Stimulated activated effector memory CD8-positive, alpha-beta T cell treated with anti-CD3 and anti-CD28 coated beads, Interleukin-12 subunit alpha, Interleukin-12 subunit beta, amount 100 ng/mL, for 72 hours (primary cell): ENCODE measurements at regions not wholly inside any gene's neighbourhood (a gene's known extent, or its start where the extent isn't known, plus 50 kb on each side); places are given as distances from the start of the nearest gene placed in this dataset.
A peak's percentile ranks its signal among the peaks of the same experiment; 100 is the strongest.

Source experiments
- ATAC-seq: fragments of 150-1000 bp; cut with Tn5 transposase; 2 replicates; pipeline ENCODE4 v1.10.0; 2021
- DNase-seq, 2 donors: peaks; one replicate each; pipeline ENCODE4 v3.0.0; 2021 to 2022; ENCODE audit warnings: low spot score in 2 of 2
- H3K27ac Mint-ChIP-seq: one replicate; pipeline ENCODE4 v1.8.0; 2022; ENCODE audit warnings: mild to moderate bottlenecking, mixed read lengths
- H3K36me3 Mint-ChIP-seq: one replicate; pipeline ENCODE4 v1.8.0; 2022; ENCODE audit warnings: mild to moderate bottlenecking, mixed read lengths
- H3K4me1 Mint-ChIP-seq: one replicate; pipeline ENCODE4 v1.8.0; 2022; ENCODE audit warnings: mixed read lengths
- H3K4me3 Mint-ChIP-seq: one replicate; pipeline ENCODE4 v1.8.0; 2022; ENCODE audit warnings: mild to moderate bottlenecking, mixed read lengths
- H3K9me3 Mint-ChIP-seq: one replicate; pipeline ENCODE4 v1.8.0; 2022; ENCODE audit warnings: mixed read lengths

DNA sequence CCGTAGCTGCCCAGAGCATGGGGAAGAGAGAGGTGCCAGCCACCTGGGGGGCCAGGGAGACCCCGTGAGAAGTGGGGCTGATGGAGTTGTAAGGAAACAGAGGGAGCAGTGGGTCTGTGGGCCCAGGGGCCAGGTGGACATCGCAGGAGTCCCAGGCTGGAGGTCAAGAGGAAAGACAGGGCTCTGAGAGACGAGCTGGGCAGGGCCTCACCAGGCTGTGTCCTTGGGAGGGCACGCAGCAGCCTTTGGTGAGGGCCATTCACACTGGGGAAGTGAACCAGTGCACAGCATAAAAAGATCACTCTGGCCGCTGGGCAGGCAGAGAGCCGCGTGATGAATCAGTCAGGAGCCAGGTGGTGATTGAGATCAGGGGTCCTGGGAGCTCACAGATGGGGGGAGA is 73.9 kb upstream of the FOXQ1 start:
- H3K36me3 Mint-ChIP-seq, result no peaks in the 10 kb centered on the region
- no peaks in the 10 kb centered on the region for H3K9me3 Mint-ChIP-seq
- DNase-seq, result no peak
- no peak overlapping the region for H3K27ac Mint-ChIP-seq
- ATAC-seq, result no peak
- no peaks in the 10 kb centered on the region for H3K4me1 Mint-ChIP-seq
- no peak overlapping the region for H3K4me3 Mint-ChIP-seq

DNA sequence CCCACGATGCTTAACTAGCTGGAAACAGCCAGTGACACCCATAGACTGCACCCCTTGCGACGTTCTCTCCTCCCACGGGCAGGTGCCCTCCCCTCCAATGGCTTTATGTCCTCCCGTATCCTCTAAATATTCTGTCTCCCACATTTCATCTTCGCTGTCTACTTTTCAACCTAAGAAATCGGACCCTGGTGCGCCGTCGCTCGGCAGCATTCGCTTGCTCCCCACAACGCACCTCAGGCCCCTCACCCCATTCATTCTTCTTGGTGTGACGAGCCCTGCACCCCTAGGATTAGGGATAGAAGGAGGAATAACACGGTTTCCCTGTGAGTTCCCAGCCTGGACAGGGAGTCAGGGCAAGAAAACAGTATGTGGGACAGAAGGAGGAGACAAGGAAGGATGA is 74.3 kb upstream of the FOXQ1 start:
- H3K4me3 Mint-ChIP-seq, result no peak overlapping the region
- H3K9me3 Mint-ChIP-seq, result no peaks in the 10 kb centered on the region
- DNase-seq, result no peak

DNA sequence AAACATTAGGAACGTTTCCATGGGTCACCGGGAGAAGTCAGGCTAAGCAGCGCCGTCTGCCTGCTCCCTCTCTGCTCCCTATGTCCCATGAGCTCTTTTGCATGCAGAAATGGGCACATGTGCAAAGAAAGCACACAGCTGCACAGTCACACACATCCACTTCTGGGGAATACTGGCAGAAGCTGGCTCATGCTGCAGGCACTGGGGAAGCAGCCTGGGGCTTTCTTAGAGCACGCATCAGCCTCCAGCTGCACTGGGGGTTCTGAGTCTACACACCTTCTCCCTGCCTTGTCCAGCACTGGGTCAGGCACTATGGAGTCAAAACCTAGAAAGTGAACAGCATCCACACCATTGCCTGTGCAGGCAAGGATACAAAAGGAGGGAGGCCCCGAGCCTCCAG is 76.1 kb upstream of the FOXQ1 start:
- no peaks in the 10 kb centered on the region for H3K9me3 Mint-ChIP-seq
- peak; percentile 11 for ATAC-seq
- no peak for DNase-seq
- no peaks in the 10 kb centered on the region for H3K4me1 Mint-ChIP-seq
- no peak overlapping the region for H3K27ac Mint-ChIP-seq
- no peak overlapping the region for H3K4me3 Mint-ChIP-seq
- H3K36me3 Mint-ChIP-seq, result no peaks in the 10 kb centered on the region

More for the DNA sequence above, 74.3 kb upstream of the FOXQ1 start:
- ATAC-seq, result no peak
- H3K4me1 Mint-ChIP-seq, result no peaks in the 10 kb centered on the region
- no peak overlapping the region for H3K27ac Mint-ChIP-seq
- H3K36me3 Mint-ChIP-seq, result no peaks in the 10 kb centered on the region

DNA sequence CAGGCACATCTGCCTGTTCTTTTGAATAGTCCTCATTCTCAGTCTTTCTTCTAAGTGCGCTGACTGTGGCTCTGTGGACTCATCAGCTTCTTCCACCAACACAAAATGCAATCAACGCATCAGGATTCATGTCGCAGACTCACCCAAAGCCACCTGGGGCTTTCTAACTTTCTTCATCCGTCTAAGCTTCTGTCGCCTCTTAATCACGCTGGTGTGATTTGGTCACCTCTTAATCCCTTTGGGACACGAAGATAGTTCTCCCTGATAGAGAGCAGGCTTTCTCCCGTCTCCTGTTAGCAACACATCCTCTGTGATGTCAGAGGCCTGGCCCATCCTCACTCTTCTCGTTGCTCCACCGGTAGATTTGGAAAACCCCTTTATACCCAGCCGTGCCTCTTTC is 78.0 kb upstream of the FOXQ1 start:
- ATAC-seq (no peak), DNase-seq (no peak)
- Mint-ChIP-seq H3K27ac (no peak overlapping the region), H3K9me3 (no peaks in the 10 kb centered on the region), H3K36me3 (no peaks in the 10 kb centered on the region), H3K4me1 (no peaks in the 10 kb centered on the region), H3K4me3 (no peak overlapping the region)

DNA sequence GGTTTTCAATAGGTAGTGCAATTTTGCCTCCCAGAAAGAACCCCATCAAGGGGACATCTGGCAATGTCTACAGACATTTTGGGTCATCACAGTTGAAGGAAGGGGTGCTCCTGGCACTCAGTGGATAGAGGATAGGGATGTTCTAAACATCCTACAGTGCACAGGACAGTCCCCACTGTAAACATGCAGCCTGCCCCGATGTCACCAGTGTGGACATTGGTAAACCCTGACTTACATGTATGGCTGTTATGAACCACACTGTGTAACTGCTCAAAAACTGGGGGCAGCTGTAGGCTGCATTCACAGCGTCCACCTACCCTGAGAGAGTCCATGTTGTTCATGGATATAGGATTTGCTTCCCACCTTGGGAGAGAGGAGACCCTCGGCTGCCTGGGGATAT is 79.3 kb upstream of the FOXQ1 start:
- DNase-seq (no peak), ATAC-seq (peak; percentile 27)
- Mint-ChIP-seq H3K4me3 (no peak overlapping the region), H3K4me1 (no peaks in the 10 kb centered on the region), H3K9me3 (no peaks in the 10 kb centered on the region), H3K36me3 (no peaks in the 10 kb centered on the region), H3K27ac (no peak overlapping the region)

DNA sequence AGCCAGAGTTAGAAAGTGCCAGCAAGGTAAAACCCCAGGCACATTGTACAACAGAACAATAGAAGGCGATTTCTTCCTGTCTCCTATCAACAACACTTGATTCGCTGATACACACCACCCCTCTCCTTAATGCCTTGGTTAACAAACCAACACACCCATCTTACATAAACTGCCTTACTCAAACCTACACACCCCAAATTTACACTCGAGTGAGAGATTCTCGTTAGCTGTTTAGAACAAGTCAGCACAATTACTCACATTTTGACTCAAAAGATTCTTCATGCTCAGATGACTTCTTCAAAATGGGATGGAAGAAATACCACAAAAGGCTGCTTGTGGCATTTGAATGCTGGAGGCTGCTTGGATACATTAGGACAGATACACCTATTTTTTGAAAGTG is 80.0 kb upstream of the FOXQ1 start:
- Mint-ChIP-seq H3K27ac (no peak overlapping the region), H3K4me3 (no peak overlapping the region), H3K9me3 (no peaks in the 10 kb centered on the region), H3K36me3 (no peaks in the 10 kb centered on the region), H3K4me1 (no peaks in the 10 kb centered on the region)
- ATAC-seq (no peak), DNase-seq (no peak)

DNA sequence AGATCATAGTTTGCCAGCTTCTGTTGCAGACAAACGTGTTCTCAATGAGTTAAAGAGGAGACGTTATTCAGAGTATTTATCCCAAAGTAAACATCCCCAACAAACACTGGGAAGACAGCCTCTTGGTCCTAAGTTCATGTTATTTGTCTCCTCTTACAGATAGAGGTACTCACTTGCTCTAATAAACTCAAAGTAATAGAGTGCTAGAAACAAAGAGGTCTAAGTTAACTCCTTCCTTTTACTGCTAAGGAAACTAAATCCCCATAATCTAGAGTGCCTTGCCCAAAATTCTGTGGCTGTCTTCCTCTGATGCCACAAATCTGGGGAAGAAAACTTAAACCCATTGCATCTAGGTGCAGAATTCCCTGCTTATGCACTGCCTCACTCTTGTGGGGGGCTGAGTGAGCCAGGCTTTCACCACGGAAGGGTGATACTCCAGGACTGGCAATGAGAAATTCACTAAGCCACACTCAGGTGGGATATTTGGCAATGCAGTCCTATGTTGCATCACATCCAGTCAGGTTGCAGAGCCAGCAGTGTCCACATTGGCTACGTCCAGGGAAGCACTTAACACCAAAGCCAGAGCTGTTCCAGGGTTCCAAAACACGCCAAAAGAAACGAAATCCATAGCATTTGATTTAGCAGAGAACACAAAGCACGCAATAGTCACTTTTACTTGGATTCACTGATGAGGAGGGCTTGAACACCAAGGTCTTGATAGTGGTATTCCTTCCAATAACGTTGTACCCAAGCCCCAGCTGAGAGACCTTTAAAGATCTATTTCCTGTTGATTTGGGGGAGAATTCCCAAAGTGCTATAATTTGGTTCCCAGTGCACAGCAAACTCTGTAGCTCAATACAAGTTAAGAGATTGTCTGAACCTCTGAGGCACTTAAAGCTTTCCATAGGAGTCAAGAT is 81.0 kb upstream of the FOXQ1 start:
- H3K4me1 Mint-ChIP-seq, result no peaks in the 10 kb centered on the region
- ATAC-seq, result no peak
- H3K9me3 Mint-ChIP-seq, result no peaks in the 10 kb centered on the region
- no peak overlapping the region for H3K27ac Mint-ChIP-seq
- no peaks in the 10 kb centered on the region for H3K36me3 Mint-ChIP-seq
- DNase-seq, result no peak
- H3K4me3 Mint-ChIP-seq, result no peak overlapping the region

DNA sequence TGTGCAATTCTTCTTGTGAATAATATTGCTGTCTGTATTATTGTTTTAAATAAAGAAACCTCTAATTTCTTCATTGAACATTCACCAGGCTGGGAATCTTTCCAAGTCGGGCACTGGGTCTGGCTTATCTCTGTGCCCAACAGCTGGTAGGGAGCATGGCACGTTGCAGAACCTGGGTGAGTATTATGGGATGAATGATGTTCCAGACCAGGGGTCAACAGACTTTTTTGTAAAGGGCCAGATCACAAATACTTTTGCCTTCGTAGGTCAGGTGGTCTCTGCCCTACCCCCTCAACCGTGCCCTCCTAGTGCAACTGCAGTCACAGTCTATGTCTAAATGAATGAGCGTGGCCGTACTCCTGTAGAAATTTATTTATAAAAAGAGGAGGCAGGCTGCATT is 81.6 kb upstream of the FOXQ1 start:
- H3K4me1 Mint-ChIP-seq, result no peaks in the 10 kb centered on the region
- no peak overlapping the region for H3K4me3 Mint-ChIP-seq
- H3K36me3 Mint-ChIP-seq, result no peaks in the 10 kb centered on the region
- DNase-seq (no peak), ATAC-seq (no peak)
- H3K27ac Mint-ChIP-seq, result no peak overlapping the region
- H3K9me3 Mint-ChIP-seq, result no peaks in the 10 kb centered on the region

DNA sequence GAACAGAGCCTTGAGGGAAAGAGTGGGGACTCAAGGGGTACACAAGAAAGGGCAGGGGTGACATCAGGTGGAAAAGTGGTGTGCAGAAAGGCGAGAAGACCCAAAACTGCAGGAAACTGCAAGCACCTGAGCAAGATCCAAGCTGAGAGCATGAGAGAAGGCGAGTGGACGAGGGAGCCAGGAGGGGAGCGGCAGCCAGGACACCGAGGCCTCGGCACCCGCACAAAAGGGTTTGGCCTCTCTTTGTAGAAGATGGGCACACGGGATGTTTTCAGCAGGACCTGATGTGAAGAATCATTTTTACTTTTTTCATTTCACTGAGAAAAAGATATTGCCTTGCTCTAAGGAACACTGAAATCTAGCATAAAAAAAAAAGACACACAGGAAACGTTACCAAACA is 82.1 kb upstream of the FOXQ1 start:
- Mint-ChIP-seq H3K27ac (no peak overlapping the region), H3K9me3 (no peaks in the 10 kb centered on the region), H3K4me1 (no peaks in the 10 kb centered on the region), H3K36me3 (no peaks in the 10 kb centered on the region), H3K4me3 (no peak overlapping the region)
- ATAC-seq (no peak), DNase-seq (no peak)

DNA sequence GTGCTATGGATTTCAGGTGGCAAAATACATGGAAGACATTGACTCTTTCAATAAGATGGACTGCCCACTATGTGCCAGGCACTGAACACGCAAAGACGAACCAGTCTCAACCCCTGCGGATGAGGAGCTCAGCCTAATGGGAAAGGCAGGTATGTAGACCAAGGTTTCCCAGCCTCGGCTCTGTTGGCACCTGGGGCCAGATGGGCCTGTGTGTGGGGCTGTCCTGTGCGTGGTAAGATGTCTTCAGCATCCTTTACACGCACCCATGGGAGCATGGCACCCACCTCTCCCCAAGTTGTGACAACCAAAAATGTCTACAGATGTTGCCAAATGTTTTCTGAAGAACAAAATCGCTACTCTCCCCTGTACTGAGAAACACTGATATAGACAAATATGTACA is 82.6 kb upstream of the FOXQ1 start:
- Mint-ChIP-seq H3K27ac (no peak overlapping the region), H3K4me1 (no peaks in the 10 kb centered on the region), H3K36me3 (no peaks in the 10 kb centered on the region), H3K9me3 (no peaks in the 10 kb centered on the region), H3K4me3 (no peak overlapping the region)
- ATAC-seq (no peak), DNase-seq (no peak)

DNA sequence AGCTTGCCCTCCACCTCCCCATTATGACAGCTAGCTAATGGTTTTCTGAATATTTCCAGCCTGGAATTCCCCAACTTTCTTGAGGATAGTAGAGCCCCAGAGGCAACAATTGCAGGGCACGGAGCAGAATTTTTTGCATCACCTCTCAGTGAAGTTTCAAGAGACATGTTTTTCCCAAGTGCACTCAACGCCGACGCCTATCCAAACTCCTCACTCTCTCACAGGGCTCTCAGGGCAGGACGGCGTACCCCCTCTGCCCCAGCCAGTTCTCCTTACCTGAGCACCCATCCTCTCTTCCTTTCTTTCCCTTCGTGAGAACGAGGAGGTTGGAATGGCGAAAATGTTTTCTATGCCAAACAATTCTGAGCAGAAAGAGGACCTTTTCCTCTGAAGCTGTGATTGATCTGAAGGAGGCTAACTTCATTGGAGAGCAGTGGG is 83.1 kb upstream of the FOXQ1 start:
- Mint-ChIP-seq H3K9me3 (no peaks in the 10 kb centered on the region), H3K36me3 (no peaks in the 10 kb centered on the region), H3K4me3 (no peak overlapping the region), H3K4me1 (no peaks in the 10 kb centered on the region), H3K27ac (no peak overlapping the region)
- DNase-seq, result no peak
- no peak for ATAC-seq

DNA sequence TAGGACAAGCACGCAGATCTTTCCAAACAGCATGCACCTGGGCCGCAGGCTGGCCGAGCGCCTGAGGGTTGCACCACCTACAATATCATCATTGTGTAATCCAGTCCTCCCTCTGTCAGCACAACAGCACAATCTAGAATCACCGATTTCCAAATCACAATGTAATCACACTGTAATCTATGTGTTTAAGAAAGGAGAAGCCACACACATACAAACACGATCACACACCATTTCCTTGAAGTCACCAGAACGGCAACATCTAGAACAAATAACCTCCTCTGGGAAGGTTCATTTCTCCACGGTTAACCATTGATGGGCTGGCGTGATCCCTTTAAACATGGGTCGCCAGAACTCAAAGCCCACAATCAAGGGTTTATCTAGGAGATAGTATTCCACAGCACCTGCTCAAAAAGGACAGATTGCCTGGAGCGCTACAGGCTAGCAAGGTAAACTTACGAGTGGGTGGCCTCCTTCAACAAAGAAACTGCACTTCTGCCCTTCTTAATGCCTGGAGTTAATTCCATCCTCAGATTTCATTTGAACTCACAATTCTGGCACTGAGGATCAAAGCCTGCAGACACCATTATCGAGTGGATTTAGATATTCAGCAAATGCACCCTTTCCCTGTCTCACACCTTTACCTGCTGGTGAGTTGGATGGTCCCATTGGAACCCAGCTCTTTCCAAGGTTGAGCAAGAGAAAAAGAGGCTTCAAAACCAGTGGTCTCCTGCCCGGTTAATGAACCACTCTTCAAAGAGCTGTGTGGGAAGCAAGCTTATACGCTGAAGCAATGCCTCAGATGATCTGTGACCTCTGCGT is 83.8 kb upstream of the FOXQ1 start:
- Mint-ChIP-seq H3K36me3 (no peaks in the 10 kb centered on the region), H3K4me1 (no peaks in the 10 kb centered on the region), H3K9me3 (no peaks in the 10 kb centered on the region), H3K4me3 (no peak overlapping the region), H3K27ac (no peak overlapping the region)
- DNase-seq (no peak), ATAC-seq (no peak)

DNA sequence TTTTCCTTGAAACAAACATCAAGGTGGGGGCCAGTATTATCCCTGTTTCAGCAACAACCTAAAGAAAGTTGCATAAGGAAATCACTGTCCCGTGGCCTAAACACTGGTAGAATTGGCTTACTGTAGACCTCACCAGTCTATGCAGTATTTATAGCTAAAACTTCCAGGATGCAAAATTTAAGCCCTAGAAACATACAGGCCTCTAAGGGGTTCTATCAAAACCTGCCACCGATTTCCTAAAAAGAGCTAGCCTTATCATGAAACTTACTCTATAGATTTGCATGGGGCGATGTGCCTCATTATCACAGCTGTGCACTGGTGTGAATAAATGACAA is 84.3 kb upstream of the FOXQ1 start:
- no peaks in the 10 kb centered on the region for H3K9me3 Mint-ChIP-seq
- H3K27ac Mint-ChIP-seq, result no peak overlapping the region
- DNase-seq, result no peak
- H3K4me1 Mint-ChIP-seq, result no peaks in the 10 kb centered on the region
- no peak overlapping the region for H3K4me3 Mint-ChIP-seq
- H3K36me3 Mint-ChIP-seq, result no peaks in the 10 kb centered on the region
- no peak for ATAC-seq

DNA sequence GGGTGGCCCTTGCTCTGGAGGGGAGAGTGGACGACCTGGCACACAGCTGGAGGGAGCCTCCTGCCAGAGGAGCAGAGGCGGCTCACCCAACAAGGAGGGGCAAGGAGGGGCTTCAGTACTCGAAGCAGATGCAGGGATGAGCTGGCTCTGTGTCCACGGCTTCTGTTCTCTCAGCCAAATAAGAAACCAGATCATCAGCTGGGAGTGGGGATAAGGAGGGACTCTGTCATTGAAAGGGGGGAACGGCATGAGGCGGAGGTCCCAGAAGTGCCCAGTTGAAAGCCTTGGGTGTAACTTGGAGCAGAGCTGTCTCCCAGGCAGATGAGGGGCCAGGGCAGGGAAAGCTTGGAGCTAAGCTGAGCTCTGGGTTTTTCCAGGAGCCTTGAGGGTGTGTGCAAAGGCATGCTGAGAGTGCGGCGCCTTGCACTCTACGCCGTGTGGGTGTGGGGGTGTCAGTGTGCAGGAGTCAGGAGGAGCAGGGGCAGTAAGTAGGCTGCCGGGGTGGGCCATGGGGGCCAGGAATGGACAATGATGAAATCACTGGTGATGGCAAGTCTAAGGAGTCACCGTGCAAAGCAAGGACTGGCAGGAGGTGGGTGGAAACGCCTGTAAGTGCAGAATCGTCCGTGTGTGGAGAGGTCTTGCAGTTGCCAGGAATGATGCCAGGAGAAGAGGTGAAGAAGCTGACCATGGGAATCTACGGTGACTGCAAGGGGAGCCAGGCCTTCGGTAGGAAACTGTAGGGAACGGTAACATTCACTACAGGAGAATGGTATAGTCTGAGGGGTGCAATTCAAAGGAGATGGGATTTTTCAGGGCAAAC is 85.4 kb upstream of the FOXQ1 start:
- Mint-ChIP-seq H3K27ac (no peak overlapping the region), H3K4me1 (no peaks in the 10 kb centered on the region), H3K36me3 (no peaks in the 10 kb centered on the region), H3K4me3 (no peak overlapping the region), H3K9me3 (no peaks in the 10 kb centered on the region)
- DNase-seq, result no peak
- ATAC-seq, result no peak

DNA sequence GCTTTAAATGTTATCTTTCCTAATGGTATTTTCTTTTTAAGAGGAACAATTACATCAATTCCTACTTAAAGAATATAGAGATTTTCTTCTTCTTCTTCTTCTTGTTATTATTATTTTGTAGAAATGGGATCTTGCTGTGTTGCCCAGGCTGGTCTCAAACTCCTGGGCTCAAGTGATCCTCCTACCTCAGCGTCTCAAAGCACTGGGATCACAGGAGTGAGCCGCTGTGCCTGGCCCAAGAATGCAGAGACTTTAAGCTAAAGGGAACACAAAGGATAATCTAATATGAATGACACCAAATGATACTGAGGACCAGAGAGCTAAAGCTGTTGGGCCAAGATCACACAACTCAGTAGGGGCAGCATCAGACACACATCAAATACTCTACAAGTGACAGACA is 87.4 kb upstream of the FOXQ1 start:
- H3K4me3 Mint-ChIP-seq, result no peak overlapping the region
- ATAC-seq (no peak), DNase-seq (no peak)
- H3K36me3 Mint-ChIP-seq, result no peaks in the 10 kb centered on the region
- no peaks in the 10 kb centered on the region for H3K9me3 Mint-ChIP-seq
- no peak overlapping the region for H3K27ac Mint-ChIP-seq
- H3K4me1 Mint-ChIP-seq, result no peaks in the 10 kb centered on the region
